H1 (cell line): ENCODE measurements at regions not wholly inside any gene's neighbourhood (a gene's known extent, or its start where the extent isn't known, plus 50 kb on each side); places are given as distances from the start of the nearest gene placed in this dataset.

Experiments
- CBX5 ChIP-seq: fragments of 300-800, 300-1000 bp; sonication (generic); IDR thresholded peaks from 2 replicates; pipeline ENCODE4 v1.7.1; 2016; ENCODE audit warnings: antibody characterized with exemption, low read length, low read depth
- HDAC2 ChIP-seq, 2 experiments: fragments of 300-600 bp in 1 of 2; sonication (generic) in 1 of 2; IDR thresholded peaks; 2 replicates each; pipeline ENCODE4 v1.6.1; 2011 to 2012; ENCODE audit warnings: low read depth in 2 of 2, low read length in 2 of 2, mild to moderate bottlenecking in 2 of 2, moderate library complexity in 2 of 2, borderline replicate concordance in 1 of 2, inconsistent platforms in 1 of 2

DNA sequence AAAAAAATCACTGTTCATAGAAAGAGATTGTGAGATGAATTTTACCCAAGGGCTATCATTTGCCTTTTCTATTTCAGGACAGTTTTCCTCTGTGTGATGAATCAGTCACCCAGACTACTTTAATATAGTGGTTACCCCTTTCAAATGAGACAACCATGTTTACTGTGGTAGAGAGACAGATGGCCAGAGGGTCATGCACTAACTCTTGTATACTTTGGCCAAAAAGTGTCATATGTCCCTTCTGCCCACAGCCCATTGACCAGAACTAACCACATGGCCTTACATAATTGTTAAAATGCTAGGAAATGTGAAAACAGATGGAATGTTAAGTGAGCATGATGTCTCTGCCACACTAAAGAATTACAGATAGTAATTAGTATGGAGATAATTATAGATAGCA is 498.7 kb downstream of the DACH1 start (continued):
- no peak for TF ChIP-seq CBX5
- no peak for TF ChIP-seq HDAC2 (IDR thresholded peaks at IDR 0.05; ENCODE audit: borderline replicate concordance in 1 of 2, low read depth in 2 of 2, low read length in 2 of 2)
